HCT116 (cell line): ENCODE measurements at regions not wholly inside any gene's neighbourhood (a gene's known extent, or its start where the extent isn't known, plus 50 kb on each side); places are given as distances from the start of the nearest gene placed in this dataset.

Experiments
- ATAC-seq: fragments of 200-7000 bp; cut with Tn5 transposase; 2 replicates; pipeline ENCODE4 v1.9.1; 2020; ENCODE audit warnings: mild to moderate bottlenecking, moderate library complexity
- BruUV-seq: library from RNA; stranded (reverse); fragments of 400-500 nt; replicated peaks from 2 replicates; lab custom pipeline; 2021; lab: Mats Ljungman, UMichigan
- CTCF ChIA-PET: fragments of 300-600 bp; sonication (Branson Sonifier 250); formaldehyde crosslinking; loops from one replicate; lab custom pipeline; 2021; ENCODE audit warnings: antibody characterized with exemption; lab: Charles Lee
- POLR2A ChIA-PET: fragments of 300-600, 350-600 bp; sonication (Branson Sonifier 250); formaldehyde crosslinking; loops from one replicate; lab custom pipeline; 2021; ENCODE audit warnings: antibody characterized with exemption; lab: Charles Lee
- RAD21 ChIA-PET, 2 experiments: fragments of 300-600 bp; sonication (Branson Sonifier 250); formaldehyde crosslinking; loops; one replicate each; lab custom pipeline; 2023; ENCODE audit warnings: low total read pairs in 2 of 2; ENCODE audit not compliant: uncharacterized antibody in 2 of 2, unreplicated experiment in 2 of 2, low non-redundant PET in 1 of 2; lab: Charles Lee
- DNase-seq: peaks from one replicate; pipeline ENCODE4 v3.0.0-alpha.2; 2010; ENCODE audit warnings: low read depth, low spot score
- H2AFZ ChIP-seq: fragments of 200-600 bp; shearing (Covaris generic), sonication (generic); 2 replicates; pipeline ENCODE4 v1.6.1; 2017; ENCODE audit warnings: low read depth, mixed run types, mixed read lengths, antibody characterized with exemption, low read length; ENCODE audit not compliant: poor library complexity, severe bottlenecking
- H3K27ac ChIP-seq: 2 replicates; pipeline ENCODE4 v1.5.1; 2012; ENCODE audit warnings: low read depth, low read length
- H3K27me3 ChIP-seq: fragments of 200-600 bp; sonication (generic); 2 replicates; pipeline ENCODE4 v1.6.1; 2016; ENCODE audit warnings: mixed run types, low read length, mixed read lengths; ENCODE audit not compliant: insufficient read depth
- H3K36me3 ChIP-seq, 2 experiments: fragments of 200-500 bp in 1 of 2; fragments of 200-600 bp in 1 of 2; sonication (Bioruptor generic) in 1 of 2; sonication (generic) in 1 of 2; 2 replicates each; pipeline versions ENCODE4 v1.5.1 to v1.6.1; 2014 to 2016; ENCODE audit warnings: low read length in 2 of 2, inconsistent platforms in 1 of 2, mixed read lengths in 1 of 2, mixed run types in 1 of 2; ENCODE audit not compliant: insufficient read depth in 2 of 2, control insufficient read depth in 1 of 2
- H3K4me1 ChIP-seq, 2 experiments: fragments of 200-600 bp in 1 of 2; sonication (generic) in 1 of 2; 2 replicates each; pipeline versions ENCODE4 v1.5.1 to v1.6.1; 2012 to 2017; ENCODE audit warnings: low read length in 2 of 2, inconsistent platforms in 1 of 2, mild to moderate bottlenecking in 1 of 2, mixed read lengths in 1 of 2, mixed run types in 1 of 2, moderate library complexity in 1 of 2; ENCODE audit not compliant: insufficient read depth in 2 of 2, control insufficient read depth in 1 of 2
- H3K4me2 ChIP-seq: fragments of 200-600 bp; sonication (generic); 2 replicates; pipeline ENCODE4 v1.6.1; 2017; ENCODE audit warnings: mixed run types, low read length, mixed read lengths
- H3K4me3 ChIP-seq, 2 experiments: fragments of 200-600 bp in 1 of 2; sonication (generic) in 1 of 2; replicated peaks in 1 of 2; 2 replicates each; pipeline ENCODE4 v1.5.1; 2011 to 2016; ENCODE audit warnings: low read length in 2 of 2, control low read depth in 1 of 2, low read depth in 1 of 2, mild to moderate bottlenecking in 1 of 2, mixed read lengths in 1 of 2, mixed run types in 1 of 2
- H3K79me2 ChIP-seq: fragments of 200-600 bp; sonication (generic); 2 replicates; pipeline ENCODE4 v1.6.1; 2017; ENCODE audit warnings: mild to moderate bottlenecking, mixed run types, low read length, moderate library complexity, mixed read lengths; ENCODE audit not compliant: insufficient read depth
- H3K9ac ChIP-seq: fragments of 200-600 bp; sonication (generic); 2 replicates; pipeline ENCODE4 v1.6.1; 2016; ENCODE audit warnings: low read length, mixed read lengths
- H3K9me2 ChIP-seq: fragments of 200-600 bp; sonication (generic), shearing (Covaris generic); 2 replicates; pipeline ENCODE4 v1.6.1; 2017; ENCODE audit warnings: mixed run types, mild to moderate bottlenecking, moderate library complexity; ENCODE audit not compliant: insufficient read depth
- H3K9me3 ChIP-seq, 2 experiments: fragments of 200-500 bp in 1 of 2; fragments of 200-600 bp in 1 of 2; sonication (Bioruptor generic) in 1 of 2; sonication (generic) in 1 of 2; 2 replicates each; pipeline ENCODE4 v1.6.1; 2014 to 2017; ENCODE audit warnings: low read length in 2 of 2, mixed read lengths in 2 of 2, inconsistent platforms in 1 of 2, low read depth in 1 of 2, mild to moderate bottlenecking in 1 of 2, mixed run types in 1 of 2, moderate library complexity in 1 of 2; ENCODE audit not compliant: control insufficient read depth in 1 of 2, insufficient read depth in 1 of 2
- H4K20me1 ChIP-seq: fragments of 200-600 bp; sonication (generic), shearing (Covaris generic); 2 replicates; pipeline ENCODE4 v1.6.1; 2017; ENCODE audit warnings: mixed run types, mild to moderate bottlenecking, moderate library complexity; ENCODE audit not compliant: insufficient read depth
- CBX3 ChIP-seq: IDR thresholded peaks from 2 replicates; pipeline ENCODE4 v1.6.1; 2012; ENCODE audit warnings: low read depth
- CEBPB ChIP-seq: IDR thresholded peaks from 2 replicates; pipeline ENCODE4 v1.6.1; 2012; ENCODE audit warnings: low read depth
- EGR1 ChIP-seq: IDR thresholded peaks from 2 replicates; pipeline ENCODE4 v1.6.1; 2012; ENCODE audit warnings: low read depth
- EZH2 ChIP-seq: fragments of 200-600 bp; sonication (generic); IDR thresholded peaks from 2 replicates; pipeline ENCODE4 v1.6.1; 2017; ENCODE audit warnings: antibody characterized with exemption, mixed run types
- EZH2phosphoT487 ChIP-seq: fragments of 200-600 bp; IDR thresholded peaks from 2 replicates; pipeline ENCODE4 v1.6.1; 2018; ENCODE audit warnings: antibody characterized with exemption, borderline replicate concordance
- FOSL1 ChIP-seq: IDR thresholded peaks from 2 replicates; pipeline ENCODE4 v1.6.1; 2012; ENCODE audit warnings: low read depth
- JUND ChIP-seq: IDR thresholded peaks from 2 replicates; pipeline ENCODE4 v1.6.1; 2012
- POLR2A ChIP-seq: IDR thresholded peaks from 2 replicates; pipeline ENCODE4 v1.7.0; 2011; ENCODE audit warnings: borderline replicate concordance; ENCODE audit not compliant: insufficient read depth, insufficient read length; ENCODE audit errors: extremely low read depth
- SIN3A ChIP-seq: IDR thresholded peaks from 2 replicates; pipeline ENCODE4 v1.6.1; 2012; ENCODE audit warnings: low read depth
- SRF ChIP-seq: IDR thresholded peaks from 2 replicates; pipeline ENCODE4 v1.6.1; 2012; ENCODE audit warnings: low read depth
- ZFX ChIP-seq: fragments of 450-650 bp; IDR thresholded peaks from 2 replicates; pipeline ENCODE4 v1.6.1; 2017
- intact Hi-C: fragments of 100-400 bp; cut with micrococcal nuclease; formaldehyde crosslinking; loops from 2 replicates; pipeline ENCODE4 v1.10.0; 2022
- TF ChIP-seq, protein P1 (sequence below): IDR thresholded peaks from 2 replicates; pipeline ENCODE4 v1.6.1; 2012
- TF ChIP-seq, protein P2 (sequence below): IDR thresholded peaks from 2 replicates; pipeline ENCODE4 v1.6.1; 2011; ENCODE audit warnings: mild to moderate bottlenecking, low read length, moderate library complexity; ENCODE audit not compliant: insufficient replicate concordance; ENCODE audit errors: extremely low read depth

DNA sequence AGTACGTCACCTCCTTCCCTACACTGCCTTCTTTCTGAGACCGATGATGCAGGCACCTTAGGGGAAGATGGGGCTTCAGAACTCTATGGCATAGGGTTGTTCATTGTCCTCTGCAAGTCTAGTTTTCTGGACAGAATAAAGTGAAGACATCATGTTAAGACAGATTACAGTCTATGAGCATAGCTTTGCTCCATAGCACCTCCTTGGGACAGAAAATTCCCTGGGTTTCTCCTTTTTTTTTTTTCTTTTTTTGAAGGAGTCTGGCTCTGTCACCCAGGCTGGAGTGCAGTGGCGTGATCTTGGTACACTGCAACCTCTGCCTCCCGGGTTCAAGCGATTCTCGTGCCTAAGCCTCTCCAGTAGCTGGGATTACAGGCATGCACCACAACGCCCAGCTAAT is 119.8 kb upstream of the CADM1 start:
- Histone ChIP-seq H3K4me1 (no peaks in the 10 kb centered on the region), H4K20me1 (no peaks in the 10 kb centered on the region), H3K9me3 (no peaks in the 10 kb centered on the region; a peak in 1 of 4 replicates), H3K27me3 (no peaks in the 10 kb centered on the region), H2AFZ (no peak overlapping the region), H3K4me2 (no peak overlapping the region), H3K4me3 (no peak overlapping the region), H3K36me3 (no peaks in the 10 kb centered on the region), H3K9ac (no peak overlapping the region), H3K27ac (no peak overlapping the region), H3K79me2 (no peaks in the 10 kb centered on the region), H3K9me2 (no peaks in the 10 kb centered on the region)
- DNase-seq (no peak), ATAC-seq (no peak)
- ChIA-PET RAD21 (no interaction called here), CTCF (no interaction called here), POLR2A (no interaction called here)
- TF ChIP-seq EZH2phosphoT487: no peak
- TF ChIP-seq EGR1: no peak
- TF ChIP-seq ZFX: no peak
- TF ChIP-seq SRF: no peak
- no peak for TF ChIP-seq EZH2
- TF ChIP-seq FOSL1: no peak
- TF ChIP-seq, protein P1, sequence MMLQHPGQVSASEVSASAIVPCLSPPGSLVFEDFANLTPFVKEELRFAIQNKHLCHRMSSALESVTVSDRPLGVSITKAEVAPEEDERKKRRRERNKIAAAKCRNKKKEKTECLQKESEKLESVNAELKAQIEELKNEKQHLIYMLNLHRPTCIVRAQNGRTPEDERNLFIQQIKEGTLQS: no peak
- no peak for TF ChIP-seq SIN3A
- TF ChIP-seq CEBPB: no peak
- TF ChIP-seq CBX3: no peak
- no peak for TF ChIP-seq JUND
- TF ChIP-seq POLR2A: no peak
- TF ChIP-seq, protein P2, sequence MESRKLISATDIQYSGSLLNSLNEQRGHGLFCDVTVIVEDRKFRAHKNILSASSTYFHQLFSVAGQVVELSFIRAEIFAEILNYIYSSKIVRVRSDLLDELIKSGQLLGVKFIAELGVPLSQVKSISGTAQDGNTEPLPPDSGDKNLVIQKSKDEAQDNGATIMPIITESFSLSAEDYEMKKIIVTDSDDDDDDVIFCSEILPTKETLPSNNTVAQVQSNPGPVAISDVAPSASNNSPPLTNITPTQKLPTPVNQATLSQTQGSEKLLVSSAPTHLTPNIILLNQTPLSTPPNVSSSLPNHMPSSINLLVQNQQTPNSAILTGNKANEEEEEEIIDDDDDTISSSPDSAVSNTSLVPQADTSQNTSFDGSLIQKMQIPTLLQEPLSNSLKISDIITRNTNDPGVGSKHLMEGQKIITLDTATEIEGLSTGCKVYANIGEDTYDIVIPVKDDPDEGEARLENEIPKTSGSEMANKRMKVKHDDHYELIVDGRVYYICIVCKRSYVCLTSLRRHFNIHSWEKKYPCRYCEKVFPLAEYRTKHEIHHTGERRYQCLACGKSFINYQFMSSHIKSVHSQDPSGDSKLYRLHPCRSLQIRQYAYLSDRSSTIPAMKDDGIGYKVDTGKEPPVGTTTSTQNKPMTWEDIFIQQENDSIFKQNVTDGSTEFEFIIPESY: no peak
- intact Hi-C loops: no loop called here
- no TSS peak for BruUV-seq
